SJSA1 (cell line): ENCODE measurements at regions not wholly inside any gene's neighbourhood (a gene's known extent, or its start where the extent isn't known, plus 50 kb on each side); places are given as distances from the start of the nearest gene placed in this dataset.
A peak's percentile ranks its signal among the peaks of the same experiment; 100 is the strongest.
"Not testable (repeated sequence)": the region's sequence is repeated elsewhere in the genome, so short reads cannot be mapped to it uniquely, and the experiment has no call there.

ENCODE experiments used
- DNase-seq, 2 experiments: peaks; one replicate each; pipeline ENCODE4 v3.0.0-alpha.2; 2015 to 2020; ENCODE audit warnings: low spot score in 2 of 2, low read depth in 1 of 2
- H3K27ac ChIP-seq: fragments of 250-450 bp; sonication (Bioruptor Pico); 2 replicates; pipeline ENCODE4 v1.5.1; 2020; ENCODE audit warnings: mild to moderate bottlenecking, moderate library complexity
- H3K27me3 ChIP-seq: fragments of 250-450 bp; sonication (Bioruptor Pico); replicated peaks from 2 replicates; pipeline ENCODE4 v1.5.1; 2020; ENCODE audit warnings: mild to moderate bottlenecking, moderate library complexity
- H3K36me3 ChIP-seq: fragments of 250-450 bp; sonication (Bioruptor Pico); 2 replicates; pipeline ENCODE4 v1.5.1; 2020; ENCODE audit warnings: mild to moderate bottlenecking
- H3K4me1 ChIP-seq: fragments of 250-450 bp; sonication (Bioruptor Pico); replicated peaks from 2 replicates; pipeline ENCODE4 v1.6.1; 2021; ENCODE audit warnings: mild to moderate bottlenecking
- H3K4me3 ChIP-seq: fragments of 250-450 bp; sonication (Bioruptor Pico); 2 replicates; pipeline ENCODE4 v1.5.1; 2020; ENCODE audit warnings: mild to moderate bottlenecking
- H3K9me3 ChIP-seq: fragments of 250-450 bp; sonication (Bioruptor Pico); replicated peaks from 2 replicates; pipeline ENCODE4 v1.5.1; 2020; ENCODE audit warnings: mild to moderate bottlenecking

DNA sequence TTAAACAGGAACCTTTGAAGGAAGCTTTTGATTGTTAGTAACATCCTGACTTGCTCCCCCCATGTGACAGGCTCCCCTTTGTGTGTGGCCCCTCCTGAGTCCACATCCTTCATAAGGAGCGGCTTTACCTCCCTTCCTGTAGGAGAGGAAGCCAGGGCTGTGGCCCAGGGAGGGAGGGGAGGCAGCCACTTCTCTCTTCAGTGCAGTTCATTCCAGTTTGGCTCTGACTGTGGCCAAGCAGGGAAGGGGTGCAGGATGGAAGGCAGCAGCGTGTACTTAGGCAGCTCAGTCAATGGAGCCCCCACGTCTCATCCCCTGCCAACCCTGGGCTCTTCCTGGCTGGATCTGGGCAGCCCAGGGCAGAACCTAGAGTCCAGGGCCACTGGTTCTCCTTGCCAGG, 295.2 kb downstream of the QKI start:
- H3K27me3 ChIP-seq: no peaks in the 10 kb centered on the region
- H3K4me3 ChIP-seq: no peak overlapping the region
- H3K36me3 ChIP-seq: no peaks in the 10 kb centered on the region
- no peak for DNase-seq
- H3K4me1 ChIP-seq: 0 out of 2 replicates have a peak, but pooled peaks cover 5% of the 10 kb centered on the region
- no peaks in the 10 kb centered on the region for H3K9me3 ChIP-seq
- no peak overlapping the region for H3K27ac ChIP-seq

DNA sequence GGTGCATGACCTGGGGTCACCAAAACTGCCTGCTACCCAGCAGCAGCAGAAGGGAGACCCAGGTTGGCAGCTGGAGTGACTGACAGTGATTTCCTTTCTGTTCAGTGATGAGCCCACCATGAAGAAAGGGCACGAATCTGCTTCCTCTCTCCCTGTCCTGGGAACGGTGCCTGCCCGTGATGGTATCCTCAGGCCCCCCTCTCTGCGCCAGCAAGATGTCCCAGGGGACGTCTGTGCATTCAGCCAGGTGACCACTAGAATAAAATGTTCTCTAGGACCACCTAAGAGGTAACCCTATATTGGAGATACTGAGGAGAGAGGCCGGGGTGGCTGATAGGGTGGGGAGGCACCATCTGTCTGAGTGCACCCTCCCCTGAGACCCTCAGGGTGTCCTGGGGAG, 294.7 kb downstream of the QKI start:
- Histone ChIP-seq H3K36me3 (no peaks in the 10 kb centered on the region), H3K9me3 (no peaks in the 10 kb centered on the region), H3K27ac (no peak overlapping the region), H3K4me1 (0 out of 2 replicates have a peak, but pooled peaks cover 5% of the 10 kb centered on the region), H3K27me3 (no peaks in the 10 kb centered on the region), H3K4me3 (no peak overlapping the region)
- no peak for DNase-seq

DNA sequence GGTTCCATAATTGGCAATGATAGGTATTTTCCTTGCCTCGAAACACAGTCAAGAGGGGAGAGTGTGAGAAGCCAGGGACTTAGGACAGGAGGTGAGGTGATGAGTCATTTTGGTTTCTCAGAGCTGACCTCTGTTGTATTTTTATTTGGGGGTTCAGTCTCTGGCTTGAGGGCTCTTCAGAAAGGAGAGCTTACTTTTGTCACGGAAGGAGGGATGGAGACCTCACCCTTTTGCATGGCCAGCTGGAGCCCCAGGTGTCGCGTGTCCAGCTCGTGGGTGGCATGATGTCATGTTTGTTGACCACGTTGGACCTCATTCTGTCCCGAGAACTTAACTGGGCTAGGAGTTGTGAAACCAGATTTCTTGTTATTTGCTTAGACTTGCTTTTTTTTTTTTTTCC, 293.9 kb downstream of the QKI start:
- no peaks in the 10 kb centered on the region for H3K27me3 ChIP-seq
- H3K4me1 ChIP-seq: 0 out of 2 replicates have a peak, but pooled peaks cover 5% of the 10 kb centered on the region
- no peak for DNase-seq
- no peak overlapping the region for H3K27ac ChIP-seq
- H3K4me3 ChIP-seq: no peak overlapping the region
- no peaks in the 10 kb centered on the region for H3K36me3 ChIP-seq
- H3K9me3 ChIP-seq: no peaks in the 10 kb centered on the region

DNA sequence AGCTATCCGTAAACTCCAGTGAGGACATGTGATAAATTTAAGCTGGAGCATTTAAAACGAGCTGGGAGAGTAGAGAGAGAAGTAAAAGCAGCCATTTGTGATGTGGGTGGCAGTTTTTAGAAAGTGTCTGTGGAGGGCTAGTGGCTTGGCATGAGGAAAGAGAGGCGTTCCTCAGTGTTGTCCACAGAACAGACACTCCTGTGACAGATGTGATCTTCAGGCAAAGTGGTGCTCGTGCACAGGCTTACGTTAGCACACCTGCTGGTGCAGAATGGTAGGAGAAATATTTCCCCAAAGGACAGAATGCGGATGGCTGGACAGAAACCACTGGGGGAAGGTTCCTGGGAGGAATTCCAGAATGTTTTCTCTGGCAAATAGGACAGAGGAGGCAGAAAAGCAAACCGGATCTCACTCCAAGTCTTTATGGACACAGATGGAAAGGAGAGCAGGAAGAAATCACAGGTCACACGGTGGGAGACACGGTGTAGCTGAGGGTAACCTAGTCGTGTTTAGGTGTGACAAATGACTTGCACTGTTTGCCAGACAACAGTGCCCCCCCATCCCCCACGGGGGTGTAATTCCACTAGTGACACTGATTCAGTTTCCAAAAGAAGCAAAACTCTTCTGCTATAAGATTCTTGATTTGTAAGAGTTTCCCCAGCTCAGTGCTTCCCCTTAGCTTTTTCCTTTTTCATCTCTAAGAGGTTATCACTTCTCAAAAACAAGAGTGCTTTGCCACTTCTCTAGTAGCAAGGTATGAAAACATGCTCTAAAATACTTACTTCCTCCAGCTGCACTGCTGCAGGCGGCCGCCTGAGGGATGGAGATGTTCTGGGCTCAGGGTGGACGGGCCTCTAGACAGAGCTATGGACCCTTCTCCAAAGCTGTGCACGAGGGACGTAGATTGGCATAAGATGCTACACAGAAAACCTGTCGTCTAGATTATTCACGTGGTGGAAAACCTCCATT, 293.2 kb downstream of the QKI start:
- Histone ChIP-seq H3K27ac (no peak overlapping the region), H3K27me3 (no peaks in the 10 kb centered on the region), H3K4me3 (no peak overlapping the region), H3K9me3 (no peaks in the 10 kb centered on the region), H3K4me1 (0 out of 2 replicates have a peak, but pooled peaks cover 5% of the 10 kb centered on the region), H3K36me3 (no peaks in the 10 kb centered on the region)
- peak in 1 of 2 experiments; percentile 8 for DNase-seq

DNA sequence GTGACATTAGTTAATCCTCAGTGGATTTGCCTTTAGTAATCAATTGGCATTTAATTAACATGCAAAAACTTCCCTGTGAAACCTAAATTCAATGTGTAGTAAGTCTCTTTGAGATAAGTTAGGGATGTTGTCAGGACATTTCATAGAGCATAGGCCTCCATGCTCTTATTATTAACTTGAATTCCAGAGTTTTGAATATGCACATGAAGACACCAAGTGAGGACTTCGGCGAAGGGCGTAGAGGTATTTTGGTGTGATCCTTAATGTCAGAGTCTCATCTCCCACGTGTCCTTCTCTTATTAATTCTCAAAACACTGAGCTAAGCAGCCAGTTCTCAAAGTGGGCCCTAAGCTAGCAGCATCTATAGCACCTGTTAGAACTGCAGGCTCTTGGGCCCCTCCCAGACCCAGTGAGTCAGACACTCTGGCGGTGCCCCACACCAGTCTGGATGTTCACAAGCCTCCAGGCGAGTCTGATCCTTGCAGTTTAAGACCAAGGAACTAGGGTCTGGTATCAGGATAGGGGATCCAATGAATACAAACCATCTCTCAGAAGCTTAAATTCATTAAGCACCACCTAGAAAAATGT, 292.1 kb downstream of the QKI start:
- Histone ChIP-seq H3K4me3 (no peak overlapping the region), H3K36me3 (no peaks in the 10 kb centered on the region), H3K9me3 (no peaks in the 10 kb centered on the region), H3K27me3 (no peaks in the 10 kb centered on the region), H3K27ac (no peak overlapping the region), H3K4me1 (0 out of 2 replicates have a peak, but pooled peaks cover 5% of the 10 kb centered on the region)
- DNase-seq: no peak

DNA sequence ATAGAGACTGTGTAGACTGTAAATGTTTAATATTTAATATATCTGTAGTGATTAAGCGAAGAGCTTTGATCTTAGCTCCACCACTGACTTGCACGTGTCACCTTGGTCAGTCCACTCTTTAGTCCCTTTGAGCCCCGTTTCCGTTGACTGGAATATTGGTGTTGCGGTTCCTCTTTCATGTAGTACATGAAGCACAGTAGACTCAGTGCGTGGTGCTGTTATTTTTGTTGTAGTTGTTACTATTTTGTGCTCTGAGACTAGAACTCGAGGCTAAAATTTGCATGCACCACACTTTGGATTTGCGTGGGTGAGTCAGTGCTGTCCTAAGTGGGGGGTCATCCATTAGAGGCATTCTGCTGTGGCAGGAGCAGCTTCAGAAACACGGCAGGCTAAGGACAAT, 291.4 kb downstream of the QKI start:
- Histone ChIP-seq H3K4me3 (no peak overlapping the region), H3K4me1 (0 out of 2 replicates have a peak, but pooled peaks cover 5% of the 10 kb centered on the region), H3K27me3 (no peaks in the 10 kb centered on the region), H3K9me3 (no peaks in the 10 kb centered on the region), H3K27ac (no peak overlapping the region), H3K36me3 (no peaks in the 10 kb centered on the region)
- no peak for DNase-seq

DNA sequence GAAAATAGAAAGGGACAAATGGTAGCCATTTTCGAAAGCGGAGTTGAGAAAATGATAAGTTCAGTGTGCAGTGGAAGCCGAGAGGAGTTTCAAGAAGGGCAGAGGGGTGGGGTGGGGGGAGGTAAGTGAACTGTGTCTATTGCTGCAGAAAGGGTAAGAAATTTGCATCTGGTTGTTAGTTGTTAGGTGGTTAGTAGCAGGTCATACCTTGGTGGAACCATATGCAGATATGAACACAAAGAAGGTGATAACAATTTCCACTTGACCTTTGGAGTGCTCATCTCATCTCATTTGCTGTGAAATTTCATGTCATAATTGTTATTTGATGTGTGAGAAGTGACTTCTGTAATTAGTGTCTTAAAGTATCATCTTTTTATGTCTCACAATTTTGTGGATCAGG, 288.2 kb downstream of the QKI start:
- Histone ChIP-seq H3K27ac (no peak overlapping the region), H3K4me3 (no peak overlapping the region), H3K4me1 (0 out of 2 replicates have a peak, but pooled peaks cover 5% of the 10 kb centered on the region), H3K36me3 (no peaks in the 10 kb centered on the region), H3K27me3 (no peaks in the 10 kb centered on the region), H3K9me3 (no peaks in the 10 kb centered on the region)
- no peak for DNase-seq

DNA sequence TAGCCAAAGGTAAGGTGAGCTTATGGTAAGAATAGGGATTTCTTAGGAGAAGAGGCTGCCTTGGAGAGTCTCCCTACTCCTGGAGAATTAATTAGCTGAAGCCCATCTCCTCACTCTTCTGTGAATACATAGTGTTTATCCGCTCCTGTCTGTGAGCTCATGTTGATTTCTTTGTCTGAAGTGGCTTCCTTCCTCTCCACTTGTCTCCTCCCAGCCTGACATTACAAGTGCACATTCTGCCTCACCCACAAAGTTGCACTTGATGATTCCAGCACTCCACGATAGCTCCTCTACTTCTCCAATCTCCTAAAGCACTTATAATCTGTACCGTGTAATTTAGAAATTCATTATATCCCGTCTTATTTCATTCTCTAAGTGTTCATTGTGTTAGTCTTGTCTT, 287.2 kb downstream of the QKI start:
- Histone ChIP-seq H3K9me3 (no peaks in the 10 kb centered on the region), H3K4me1 (no peaks in the 10 kb centered on the region), H3K27ac (no peak overlapping the region), H3K36me3 (no peaks in the 10 kb centered on the region), H3K4me3 (no peak overlapping the region), H3K27me3 (no peaks in the 10 kb centered on the region)
- no peak for DNase-seq

DNA sequence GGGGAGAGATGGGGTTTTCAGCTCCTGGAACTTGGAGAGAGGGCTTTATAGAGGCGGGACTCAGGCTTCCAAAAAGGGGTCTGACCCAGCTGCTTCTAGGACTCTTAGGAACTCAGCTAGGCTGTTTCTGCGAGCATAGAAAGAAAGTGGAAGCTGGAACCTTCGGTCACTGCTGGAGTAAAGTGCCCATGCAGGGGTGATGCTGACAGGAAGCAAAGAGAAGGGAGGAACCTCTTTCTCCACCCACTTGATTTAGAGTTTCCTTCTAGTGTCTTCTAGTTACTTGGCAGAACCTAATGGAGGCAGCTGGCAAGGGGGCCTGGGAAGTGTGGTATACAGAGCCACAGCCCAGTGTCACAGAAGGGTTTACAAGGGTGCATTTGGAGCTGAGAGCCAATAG, 283.6 kb downstream of the QKI start:
- H3K27me3 ChIP-seq: no peaks in the 10 kb centered on the region
- no peaks in the 10 kb centered on the region for H3K9me3 ChIP-seq
- no peak overlapping the region for H3K4me3 ChIP-seq

DNA sequence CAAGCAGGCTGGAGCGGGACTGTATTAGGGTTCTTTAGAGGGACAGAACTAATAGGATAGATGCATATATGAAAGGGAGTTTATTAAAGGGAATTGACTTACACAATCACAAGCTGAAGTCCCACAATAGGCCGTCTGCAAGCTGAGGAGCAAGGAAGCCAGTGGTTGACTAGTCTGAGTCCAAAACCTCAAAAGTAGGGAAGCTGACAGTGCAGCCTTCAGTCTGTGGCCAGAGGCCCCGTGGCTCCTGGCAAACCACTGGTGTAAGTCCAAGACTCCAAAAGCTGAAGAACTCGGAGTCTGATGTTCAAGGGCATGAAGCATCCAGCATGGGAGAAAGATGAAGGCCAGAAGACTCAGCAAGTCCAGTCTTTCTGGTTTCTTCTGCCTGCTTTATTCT, 281.8 kb downstream of the QKI start:
- H3K27ac ChIP-seq, H3K4me1 ChIP-seq, H3K4me3 ChIP-seq, H3K9me3 ChIP-seq, H3K27me3 ChIP-seq, H3K36me3 ChIP-seq: not testable (repeated sequence)
- peak in 1 of 2 experiments; percentile 15 for DNase-seq

More for the DNA sequence above, 283.6 kb downstream of the QKI start:
- H3K27ac ChIP-seq: no peak overlapping the region
- H3K4me1 ChIP-seq: peaks cover 7% of the 10 kb centered on the region
- peak in 1 of 2 experiments; percentile 6 for DNase-seq
- no peaks in the 10 kb centered on the region for H3K36me3 ChIP-seq

DNA sequence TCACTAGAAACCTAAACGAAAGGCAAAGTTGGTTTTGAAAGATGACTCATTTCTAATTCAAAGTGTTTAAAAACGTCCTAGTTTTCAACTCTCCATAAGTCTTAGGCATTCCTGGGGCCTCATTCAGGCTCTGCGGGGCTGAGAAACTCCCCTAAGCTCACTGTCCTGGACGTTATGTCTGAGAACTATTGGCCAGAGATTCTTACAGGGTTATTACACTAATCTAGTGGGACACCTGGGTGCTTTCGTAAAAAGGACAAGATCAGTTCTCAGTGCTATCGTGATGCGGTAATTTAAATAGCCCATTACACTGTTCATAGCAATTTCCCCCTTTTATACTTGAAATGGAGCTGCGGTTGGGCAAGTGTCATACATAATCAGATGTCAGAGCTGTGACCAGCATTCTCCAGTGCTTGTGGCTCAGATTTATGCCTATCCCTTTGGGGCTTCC, 280.9 kb downstream of the QKI start:
- Histone ChIP-seq H3K4me1 (peaks cover 7% of the 10 kb centered on the region), H3K27me3 (no peaks in the 10 kb centered on the region), H3K9me3 (no peaks in the 10 kb centered on the region), H3K27ac (no peak overlapping the region), H3K4me3 (no peak overlapping the region), H3K36me3 (no peaks in the 10 kb centered on the region)
- DNase-seq: peak in 1 of 2 experiments; percentile 33

DNA sequence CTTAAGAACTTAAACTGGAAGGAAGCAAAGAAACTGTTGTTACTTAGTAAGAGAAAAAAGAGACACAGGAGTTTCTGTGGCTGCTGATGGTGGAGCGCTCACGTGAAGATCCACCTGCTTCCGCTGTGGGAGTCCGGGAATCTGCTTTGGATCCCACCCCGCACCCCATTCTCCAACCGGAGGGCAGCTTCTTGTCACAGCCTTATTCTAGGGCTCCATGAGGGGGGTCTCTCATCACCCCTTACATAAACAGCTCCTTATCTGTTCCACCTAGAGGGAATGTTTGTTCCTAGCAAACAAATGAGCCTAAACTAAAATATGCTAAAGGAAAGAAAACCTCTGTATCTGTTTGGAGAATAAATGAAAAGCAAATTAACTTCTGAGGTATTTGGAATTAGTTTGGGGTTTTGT, 280.5 kb downstream of the QKI start:
- H3K4me3 ChIP-seq: no peak overlapping the region
- DNase-seq: peak in 1 of 2 experiments; percentile 3
- H3K9me3 ChIP-seq: no peaks in the 10 kb centered on the region

DNA sequence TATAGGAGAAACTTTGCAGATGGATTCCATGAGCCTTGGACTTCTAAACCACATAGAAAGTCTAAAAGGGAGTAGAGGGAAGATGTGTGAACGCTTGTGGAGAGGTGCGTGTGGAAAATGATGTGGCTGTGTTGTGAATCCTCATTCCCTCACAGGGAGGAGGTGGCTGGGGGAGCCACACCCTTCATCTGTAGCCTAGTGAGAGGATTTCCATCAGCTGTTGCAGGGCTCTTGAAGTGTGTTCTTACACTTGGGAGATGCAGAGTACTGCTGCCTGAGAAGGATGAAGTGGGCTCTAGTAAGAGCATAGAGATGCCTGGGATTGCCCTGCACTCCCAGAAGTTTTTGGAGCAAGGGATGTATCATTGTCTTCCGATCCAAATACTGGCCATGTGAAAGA, 279.6 kb downstream of the QKI start:
- no peak for DNase-seq
- Histone ChIP-seq H3K9me3 (no peaks in the 10 kb centered on the region), H3K27me3 (no peaks in the 10 kb centered on the region), H3K27ac (no peak overlapping the region), H3K4me1 (peaks cover 7% of the 10 kb centered on the region), H3K36me3 (no peaks in the 10 kb centered on the region), H3K4me3 (no peak overlapping the region)

More for the DNA sequence above, 280.5 kb downstream of the QKI start:
- Histone ChIP-seq H3K27me3 (no peaks in the 10 kb centered on the region), H3K36me3 (no peaks in the 10 kb centered on the region), H3K27ac (no peak overlapping the region), H3K4me1 (peaks cover 7% of the 10 kb centered on the region)

DNA sequence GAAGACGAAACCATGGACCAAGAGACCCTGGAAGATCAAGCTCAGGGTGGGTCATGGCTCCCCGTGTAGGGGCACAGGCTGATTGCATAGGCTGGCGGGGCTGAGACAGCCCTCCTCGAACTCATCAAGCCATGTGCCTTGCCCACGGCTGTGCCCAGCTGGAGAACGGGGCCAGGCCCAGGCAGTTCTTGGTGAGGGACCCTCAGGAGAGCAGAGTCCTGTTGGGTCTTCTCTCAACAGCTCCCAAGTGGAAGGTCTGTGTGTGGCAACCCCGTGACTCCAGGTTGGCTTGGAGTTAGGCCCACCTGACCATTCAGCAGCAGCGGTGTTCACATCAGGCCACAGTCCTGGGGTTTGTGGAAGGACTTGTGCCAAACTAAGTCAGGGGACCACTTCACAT, 276.5 kb downstream of the QKI start:
- Histone ChIP-seq H3K27me3 (no peaks in the 10 kb centered on the region), H3K36me3 (no peaks in the 10 kb centered on the region), H3K27ac (no peak overlapping the region), H3K4me1 (peaks cover 7% of the 10 kb centered on the region), H3K4me3 (no peak overlapping the region), H3K9me3 (no peaks in the 10 kb centered on the region; the same call in 1 of the 2 replicates)
- DNase-seq: no peak
